WERI-Rb-1 (cell line): ENCODE measurements at regions not wholly inside any gene's neighbourhood (a gene's known extent, or its start where the extent isn't known, plus 50 kb on each side); places are given as distances from the start of the nearest gene placed in this dataset.
"Not testable (repeated sequence)": the region's sequence is repeated elsewhere in the genome, so short reads cannot be mapped to it uniquely, and the experiment has no call there.

ENCODE experiments used
- DNase-seq: peaks from one replicate; pipeline ENCODE4 v3.0.0-alpha.2; 2020
- H3K27ac ChIP-seq: fragments of 250-450 bp; sonication (Bioruptor Pico); 2 replicates; pipeline ENCODE4 v1.5.1; 2020; ENCODE audit warnings: mild to moderate bottlenecking, moderate library complexity
- H3K27me3 ChIP-seq: fragments of 250-450 bp; sonication (Bioruptor Pico); 2 replicates; pipeline ENCODE4 v1.5.1; 2021; ENCODE audit warnings: mild to moderate bottlenecking, low read depth, moderate library complexity; ENCODE audit not compliant: insufficient read depth, severe bottlenecking
- H3K36me3 ChIP-seq: fragments of 250-450 bp; sonication (Bioruptor Pico); 2 replicates; pipeline ENCODE4 v1.5.1; 2020; ENCODE audit warnings: mild to moderate bottlenecking, moderate library complexity
- H3K4me3 ChIP-seq: 2 replicates; pipeline ENCODE4 v1.5.1; 2011; ENCODE audit warnings: low read depth, mild to moderate bottlenecking, control low read depth, low read length
- H3K9me3 ChIP-seq: fragments of 250-450 bp; sonication (Bioruptor Pico); 2 replicates; pipeline ENCODE4 v1.5.1; 2021; ENCODE audit warnings: mild to moderate bottlenecking, moderate library complexity; ENCODE audit not compliant: severe bottlenecking
- TF ChIP-seq, protein P1 (sequence below): IDR thresholded peaks from 2 replicates; pipeline ENCODE4 v1.5.1; 2011; ENCODE audit warnings: low read depth, mild to moderate bottlenecking, control low read depth, inconsistent platforms, low read length

DNA sequence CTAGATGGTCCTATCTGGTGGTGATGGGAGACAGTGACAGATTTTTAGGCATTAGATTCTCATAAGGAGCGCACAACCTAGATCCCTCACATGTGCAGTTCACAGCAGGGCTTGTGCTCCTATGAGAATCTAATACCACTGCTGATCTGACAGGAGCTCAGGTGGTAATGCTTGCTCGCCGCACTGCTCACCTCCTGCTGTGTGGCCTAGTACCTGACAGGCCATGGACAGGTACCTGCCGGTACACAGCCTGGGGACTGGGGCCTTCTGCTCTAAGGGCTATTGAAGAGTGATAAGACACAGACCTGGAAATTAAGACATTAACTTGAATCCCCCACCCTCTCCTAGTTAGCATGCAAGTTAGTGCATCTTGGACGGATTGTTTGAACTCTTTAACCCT lies 64.4 kb downstream of the KLRB1 start:
- H3K27me3 ChIP-seq, H3K9me3 ChIP-seq, H3K36me3 ChIP-seq, H3K27ac ChIP-seq, DNase-seq, H3K4me3 ChIP-seq: not testable (repeated sequence)

DNA sequence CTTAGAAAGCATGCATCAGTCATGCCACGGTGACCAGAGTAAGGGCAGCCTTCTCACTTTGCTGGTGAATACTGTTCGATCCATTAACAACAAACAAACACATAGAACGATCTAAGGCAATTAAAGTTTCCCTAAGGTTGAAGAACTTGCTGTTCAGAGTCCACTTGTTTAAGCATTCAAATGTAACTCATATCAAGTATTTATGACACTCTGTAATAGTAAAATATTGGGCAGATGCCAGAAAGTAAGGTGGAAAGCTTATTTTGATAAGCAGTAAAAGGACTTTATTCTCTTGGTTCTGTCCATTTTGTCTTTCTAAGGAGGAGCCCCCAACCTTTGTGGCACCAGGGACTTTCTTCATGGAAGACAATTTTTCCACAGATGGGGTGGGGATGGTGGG lies 64.9 kb downstream of the KLRB1 start:
- not testable (repeated sequence) for H3K4me3 ChIP-seq, H3K27me3 ChIP-seq, DNase-seq, H3K9me3 ChIP-seq, H3K27ac ChIP-seq, H3K36me3 ChIP-seq

DNA sequence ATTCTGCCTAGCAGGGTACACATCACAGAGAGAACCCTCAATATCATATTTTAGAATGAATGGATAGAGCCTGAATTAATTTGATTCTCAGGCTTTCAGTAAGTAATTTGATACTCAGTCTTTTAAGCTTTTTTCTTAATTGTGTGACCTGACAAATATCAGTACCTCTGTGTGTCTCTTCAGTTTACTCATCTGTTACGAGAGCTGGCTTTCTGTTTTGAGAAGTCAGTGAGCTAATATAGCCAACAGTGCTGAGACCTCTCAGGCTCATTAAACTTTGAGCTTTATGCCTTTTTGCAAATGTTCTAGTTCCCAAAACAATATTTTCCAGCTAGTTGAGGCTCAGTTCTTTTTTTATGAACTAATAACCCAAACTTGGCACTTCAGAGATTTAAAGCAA lies 91.8 kb downstream of the KLRB1 start:
- H3K36me3 ChIP-seq, H3K4me3 ChIP-seq, H3K27ac ChIP-seq, DNase-seq, H3K9me3 ChIP-seq, H3K27me3 ChIP-seq: not testable (repeated sequence)

DNA sequence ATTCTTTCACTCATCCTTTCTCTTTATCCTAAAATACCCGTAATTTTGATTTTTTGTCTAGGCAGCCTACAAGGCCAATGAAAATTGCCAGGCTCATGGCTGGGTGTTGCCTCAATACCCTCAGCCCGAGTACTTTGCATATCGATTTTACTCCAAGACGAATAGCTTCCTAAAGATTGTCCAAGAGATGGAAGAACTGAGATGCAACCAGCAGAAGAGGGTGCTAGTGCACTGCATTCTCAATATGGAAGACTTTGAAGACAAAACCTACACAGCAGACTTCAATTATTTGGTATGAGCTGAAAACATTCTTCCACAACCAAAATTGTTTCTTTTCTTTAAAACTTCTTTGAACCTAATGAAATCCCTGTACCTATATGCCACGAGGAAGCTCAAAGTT lies 95.0 kb downstream of the KLRB1 start:
- DNase-seq, H3K27ac ChIP-seq, H3K36me3 ChIP-seq, H3K9me3 ChIP-seq, H3K27me3 ChIP-seq, H3K4me3 ChIP-seq: not testable (repeated sequence)

DNA sequence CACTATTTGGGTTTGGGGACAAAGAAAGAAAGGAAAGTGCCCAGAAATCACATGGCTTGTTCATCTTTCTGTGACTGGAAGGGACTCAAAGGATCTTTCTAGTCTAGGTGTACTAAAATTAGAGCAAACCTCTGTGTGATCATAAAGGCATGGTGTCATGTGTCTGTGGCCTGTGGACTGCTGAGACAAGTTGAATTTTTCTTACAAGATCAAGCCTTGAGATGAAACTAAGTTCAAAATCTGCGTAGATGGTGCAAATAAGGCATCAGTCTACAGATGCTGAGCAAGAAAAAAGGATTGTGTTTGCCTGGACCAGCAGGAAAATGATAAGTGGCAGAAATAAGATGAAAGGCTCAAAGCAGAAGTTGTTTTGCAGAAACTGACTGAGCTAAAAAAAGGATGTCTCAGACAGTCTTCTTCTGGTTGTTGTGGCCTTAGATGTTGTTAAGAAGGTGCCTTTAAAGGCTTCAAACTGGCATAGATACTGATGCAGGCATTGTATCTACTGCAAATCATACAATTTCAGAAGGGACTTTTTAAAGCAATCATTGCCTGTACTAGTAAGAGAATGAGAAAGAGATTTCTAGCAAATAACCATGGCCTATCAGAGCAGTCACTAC lies 97.2 kb downstream of the KLRB1 start:
- H3K27me3 ChIP-seq, H3K4me3 ChIP-seq, DNase-seq, H3K36me3 ChIP-seq, H3K9me3 ChIP-seq, H3K27ac ChIP-seq: not testable (repeated sequence)

DNA sequence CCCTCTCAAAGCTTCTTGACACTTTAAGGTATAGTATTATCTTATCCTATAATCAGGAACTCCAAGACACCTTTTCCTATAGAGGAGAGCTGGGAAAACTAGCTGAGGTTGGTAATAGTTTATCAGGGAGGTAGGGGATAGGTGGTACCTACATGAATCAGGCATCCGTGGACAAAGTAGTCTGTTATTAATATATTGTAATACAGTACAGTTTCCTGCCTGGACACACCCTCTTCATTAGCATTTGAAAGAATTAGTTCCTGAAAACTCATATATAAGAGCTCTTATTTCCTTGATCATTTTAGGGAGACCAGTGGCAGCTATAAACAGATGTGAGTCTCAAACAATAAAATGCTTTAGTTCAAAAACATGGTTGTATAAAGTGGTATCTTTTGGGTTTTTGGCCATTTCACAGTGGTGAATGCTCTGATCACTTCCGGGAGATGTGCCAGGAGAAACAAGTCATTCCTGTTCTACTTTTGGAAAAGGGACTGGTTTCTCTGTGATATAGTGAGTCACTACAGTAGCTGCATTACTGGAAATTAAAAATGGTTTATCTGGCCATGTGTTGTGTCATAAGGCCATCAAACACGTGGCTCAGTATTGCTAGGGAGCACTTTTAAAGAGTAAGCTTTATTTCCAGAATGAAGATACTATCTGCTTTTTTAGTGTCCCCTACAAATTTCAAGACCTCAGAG lies 98.1 kb downstream of the KLRB1 start:
- Histone ChIP-seq H3K27me3 (no peaks in the 10 kb centered on the region), H3K4me3 (no peak overlapping the region), H3K36me3 (no peaks in the 10 kb centered on the region), H3K27ac (no peak overlapping the region), H3K9me3 (no peaks in the 10 kb centered on the region)
- TF ChIP-seq, protein P1, sequence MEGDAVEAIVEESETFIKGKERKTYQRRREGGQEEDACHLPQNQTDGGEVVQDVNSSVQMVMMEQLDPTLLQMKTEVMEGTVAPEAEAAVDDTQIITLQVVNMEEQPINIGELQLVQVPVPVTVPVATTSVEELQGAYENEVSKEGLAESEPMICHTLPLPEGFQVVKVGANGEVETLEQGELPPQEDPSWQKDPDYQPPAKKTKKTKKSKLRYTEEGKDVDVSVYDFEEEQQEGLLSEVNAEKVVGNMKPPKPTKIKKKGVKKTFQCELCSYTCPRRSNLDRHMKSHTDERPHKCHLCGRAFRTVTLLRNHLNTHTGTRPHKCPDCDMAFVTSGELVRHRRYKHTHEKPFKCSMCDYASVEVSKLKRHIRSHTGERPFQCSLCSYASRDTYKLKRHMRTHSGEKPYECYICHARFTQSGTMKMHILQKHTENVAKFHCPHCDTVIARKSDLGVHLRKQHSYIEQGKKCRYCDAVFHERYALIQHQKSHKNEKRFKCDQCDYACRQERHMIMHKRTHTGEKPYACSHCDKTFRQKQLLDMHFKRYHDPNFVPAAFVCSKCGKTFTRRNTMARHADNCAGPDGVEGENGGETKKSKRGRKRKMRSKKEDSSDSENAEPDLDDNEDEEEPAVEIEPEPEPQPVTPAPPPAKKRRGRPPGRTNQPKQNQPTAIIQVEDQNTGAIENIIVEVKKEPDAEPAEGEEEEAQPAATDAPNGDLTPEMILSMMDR = no peak
- no peak for DNase-seq

DNA sequence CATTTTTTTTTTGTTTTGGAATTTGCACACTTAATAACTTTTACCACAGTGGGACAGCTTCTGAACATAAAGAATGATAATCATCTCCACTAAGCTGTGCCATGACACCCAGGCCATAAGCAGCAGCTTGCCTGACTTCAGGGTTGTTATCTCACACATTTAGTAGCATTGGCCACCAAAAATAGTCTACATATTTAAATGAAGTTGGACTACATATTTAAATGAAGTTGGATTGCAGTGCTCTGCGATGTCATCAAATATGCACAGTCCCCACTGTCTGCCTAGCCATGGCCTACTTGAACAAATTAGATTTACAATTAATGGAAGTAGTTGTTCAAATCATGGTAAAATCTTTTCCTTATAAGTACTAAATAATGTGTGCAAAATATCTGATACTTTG lies 101.0 kb downstream of the KLRB1 start:
- no peak for DNase-seq

DNA sequence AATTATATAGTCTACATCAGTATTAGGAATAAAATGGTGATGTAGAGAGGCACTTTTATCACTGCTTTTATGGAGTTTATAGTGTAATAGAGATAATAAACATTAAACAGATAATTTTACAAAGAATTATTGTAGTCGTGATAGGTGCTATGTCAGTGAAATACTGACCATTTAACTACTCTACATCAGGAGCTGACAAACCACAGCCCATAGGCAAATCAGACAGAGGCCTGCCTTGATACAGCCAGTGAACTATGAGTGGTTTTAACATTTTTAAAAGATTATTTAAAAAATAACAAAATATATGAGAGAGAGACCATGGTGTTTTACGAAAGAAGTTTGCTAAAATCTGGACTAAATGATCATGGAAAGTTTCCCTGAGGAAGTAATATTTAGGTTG lies 104.3 kb downstream of the KLRB1 start:
- H3K27ac ChIP-seq, H3K9me3 ChIP-seq, H3K27me3 ChIP-seq, H3K36me3 ChIP-seq, H3K4me3 ChIP-seq, DNase-seq: not testable (repeated sequence)

More for the DNA sequence above, 101.0 kb downstream of the KLRB1 start:
- TF ChIP-seq, protein P1 = no peak
- Histone ChIP-seq H3K9me3 (no peaks in the 10 kb centered on the region), H3K27ac (no peak overlapping the region), H3K4me3 (no peak overlapping the region), H3K27me3 (no peaks in the 10 kb centered on the region), H3K36me3 (no peaks in the 10 kb centered on the region)

DNA sequence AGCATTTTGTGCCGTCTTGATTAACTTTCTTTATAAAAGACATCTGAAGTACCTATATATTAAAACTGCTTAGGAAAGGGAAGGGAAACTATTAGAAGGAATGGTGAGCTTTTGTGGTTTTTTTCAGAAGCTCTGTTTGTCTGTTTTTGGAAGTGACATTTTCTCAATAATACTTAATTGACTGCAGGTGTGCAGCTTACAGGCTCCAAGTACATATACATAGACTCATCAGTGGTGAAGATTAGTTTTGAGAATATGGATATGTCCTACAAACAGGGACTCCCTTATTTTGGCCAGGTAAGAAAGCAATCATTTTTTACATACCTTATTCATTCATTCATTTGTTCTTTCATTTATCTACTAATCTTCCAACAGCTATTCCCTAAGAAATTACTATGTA lies 104.9 kb downstream of the KLRB1 start:
- not testable (repeated sequence) for H3K27ac ChIP-seq, H3K9me3 ChIP-seq, DNase-seq, H3K27me3 ChIP-seq, H3K36me3 ChIP-seq, H3K4me3 ChIP-seq

DNA sequence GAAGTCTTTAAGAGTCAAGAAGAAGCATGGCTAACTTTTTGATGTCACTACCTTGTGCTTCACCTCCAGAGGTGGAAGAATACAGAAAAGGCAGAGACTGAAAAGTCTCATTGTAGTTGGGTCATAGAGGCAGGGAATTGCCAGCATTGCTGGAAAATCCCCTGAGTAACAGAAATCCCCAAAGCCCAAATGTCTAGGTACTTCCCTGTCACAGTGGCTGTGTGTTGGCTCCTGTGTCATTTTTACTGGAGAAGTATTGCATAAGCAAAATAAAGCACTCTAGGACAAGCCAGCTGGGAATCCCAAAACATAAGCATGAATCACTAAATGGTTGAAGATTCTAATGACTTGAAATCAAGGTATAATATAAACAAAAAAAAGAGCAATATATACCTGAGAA lies 114.4 kb downstream of the KLRB1 start:
- DNase-seq, H3K36me3 ChIP-seq, H3K4me3 ChIP-seq, H3K27ac ChIP-seq, H3K9me3 ChIP-seq, H3K27me3 ChIP-seq: not testable (repeated sequence)

DNA sequence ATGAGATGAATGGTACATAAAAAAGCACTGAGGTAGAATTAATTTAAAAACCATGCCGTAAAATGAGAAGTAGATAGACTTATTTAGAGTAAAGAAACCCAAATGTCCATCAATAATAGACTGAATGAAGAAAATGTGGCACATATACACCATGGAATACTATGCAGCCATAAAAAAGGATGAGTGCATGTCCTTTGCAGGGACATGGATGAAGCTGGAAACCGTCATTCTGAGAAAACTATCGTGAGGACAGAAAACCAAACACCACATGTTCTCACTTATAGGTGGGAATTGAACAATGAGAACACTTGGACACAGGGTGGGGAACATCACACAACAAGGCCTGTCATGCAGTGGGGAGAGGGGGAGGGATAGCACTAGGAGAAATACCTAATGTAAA lies 126.4 kb downstream of the KLRB1 start:
- not testable (repeated sequence) for H3K36me3 ChIP-seq, H3K9me3 ChIP-seq, DNase-seq, H3K27ac ChIP-seq, H3K27me3 ChIP-seq, H3K4me3 ChIP-seq

DNA sequence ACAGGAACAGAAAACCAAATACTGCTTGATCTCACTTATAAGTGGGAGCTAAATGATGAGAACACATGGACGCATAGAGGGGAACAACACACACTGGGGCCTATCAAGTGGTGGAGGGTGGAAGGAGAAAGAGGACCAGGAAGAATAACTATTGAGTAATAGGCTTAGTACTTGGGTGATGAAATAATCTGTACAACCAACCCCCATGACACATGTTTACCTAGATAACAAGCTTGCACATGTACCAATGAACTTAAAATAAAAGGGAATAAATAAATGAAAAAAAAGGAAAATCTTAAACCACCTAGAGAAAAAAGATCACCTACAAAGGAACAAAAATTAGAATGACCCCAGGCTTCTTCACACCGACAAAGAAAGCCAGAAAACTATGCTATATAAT lies 133.5 kb downstream of the KLRB1 start:
- not testable (repeated sequence) for H3K27ac ChIP-seq

DNA sequence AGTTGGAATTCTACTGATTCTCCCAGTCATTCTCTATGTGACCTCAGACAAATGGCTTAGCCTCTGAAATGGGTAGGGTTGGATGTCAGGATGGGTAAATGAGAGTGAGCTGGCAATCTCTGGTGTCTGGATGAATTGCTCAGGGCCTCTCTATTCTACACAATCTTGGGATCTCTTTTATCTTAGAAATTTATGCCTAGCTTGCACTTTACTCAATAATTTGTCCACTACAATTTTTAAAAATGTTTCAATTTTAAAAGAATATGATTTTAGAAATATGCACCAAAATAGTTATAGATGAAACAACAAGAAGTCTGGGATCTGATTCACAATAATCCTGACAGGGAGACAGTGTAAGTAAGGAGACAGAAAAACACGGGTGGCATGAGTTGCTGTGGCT lies 134.1 kb downstream of the KLRB1 start:
- not testable (repeated sequence) for DNase-seq, H3K27ac ChIP-seq, H3K27me3 ChIP-seq, H3K36me3 ChIP-seq, H3K4me3 ChIP-seq, H3K9me3 ChIP-seq

More for the DNA sequence above, 133.5 kb downstream of the KLRB1 start:
- not testable (repeated sequence) for DNase-seq, H3K9me3 ChIP-seq, H3K4me3 ChIP-seq, H3K27me3 ChIP-seq, H3K36me3 ChIP-seq
